ENCODE measurements at regions not wholly inside any gene's neighbourhood (a gene's known extent, or its start where the extent isn't known, plus 50 kb on each side); places are given as distances from the start of the nearest gene placed in this dataset.

- Mint-ChIP-seq H3K4me3 (ENCODE audit: unreplicated experiment) (no peak overlapping the region), H3K27me3 (ENCODE audit: unreplicated experiment) (peaks cover 86% of the 10 kb centered on the region), H3K36me3 (ENCODE audit: unreplicated experiment) (no peaks in the 10 kb centered on the region), H3K4me1 (ENCODE audit: unreplicated experiment) (no peaks in the 10 kb centered on the region), H3K9me3 (ENCODE audit: unreplicated experiment) (no peaks in the 10 kb centered on the region), H3K27ac (ENCODE audit: unreplicated experiment) (no peak overlapping the region)
- no peak for TF ChIP-seq CTCF (IDR thresholded peaks at IDR 0.05)
- no peak for DNase-seq (ENCODE audit: extremely low spot score, unreplicated experiment)
Measured at GRCh38 chr6:14380086-14380820, 262.7 kb downstream of the CD83 start.

- Mint-ChIP-seq H3K36me3 (ENCODE audit: unreplicated experiment) (no peaks in the 10 kb centered on the region), H3K27me3 (ENCODE audit: unreplicated experiment) (peaks cover 79% of the 10 kb centered on the region), H3K27ac (ENCODE audit: unreplicated experiment) (no peak overlapping the region), H3K4me3 (ENCODE audit: unreplicated experiment) (no peak overlapping the region), H3K9me3 (ENCODE audit: unreplicated experiment) (no peaks in the 10 kb centered on the region), H3K4me1 (ENCODE audit: unreplicated experiment) (no peaks in the 10 kb centered on the region)
- TF ChIP-seq CTCF (IDR thresholded peaks at IDR 0.05) = no peak
- DNase-seq (ENCODE audit: extremely low spot score, unreplicated experiment) = no peak
Measured at GRCh38 chr6:14380901-14381828, 263.6 kb downstream of the CD83 start.

GRCh38 chr6:14381829-14382677, 264.5 kb downstream of the CD83 start:
- H3K36me3 Mint-ChIP-seq (ENCODE audit: unreplicated experiment) = no peaks in the 10 kb centered on the region
- H3K27me3 Mint-ChIP-seq (ENCODE audit: unreplicated experiment) = peaks cover 81% of the 10 kb centered on the region
- no peaks in the 10 kb centered on the region for H3K4me1 Mint-ChIP-seq (ENCODE audit: unreplicated experiment)
- no peaks in the 10 kb centered on the region for H3K9me3 Mint-ChIP-seq (ENCODE audit: unreplicated experiment)
- DNase-seq (ENCODE audit: extremely low spot score, unreplicated experiment) = no peak
- H3K27ac Mint-ChIP-seq (ENCODE audit: unreplicated experiment) = no peak overlapping the region
- H3K4me3 Mint-ChIP-seq (ENCODE audit: unreplicated experiment) = no peak overlapping the region
- TF ChIP-seq CTCF (IDR thresholded peaks at IDR 0.05) = no peak

- DNase-seq (ENCODE audit: extremely low spot score, unreplicated experiment) = no peak
- H3K4me3 Mint-ChIP-seq (ENCODE audit: unreplicated experiment) = no peak overlapping the region
- H3K27ac Mint-ChIP-seq (ENCODE audit: unreplicated experiment) = no peak overlapping the region
- peaks cover 76% of the 10 kb centered on the region for H3K27me3 Mint-ChIP-seq (ENCODE audit: unreplicated experiment)
- no peaks in the 10 kb centered on the region for H3K4me1 Mint-ChIP-seq (ENCODE audit: unreplicated experiment)
- no peaks in the 10 kb centered on the region for H3K36me3 Mint-ChIP-seq (ENCODE audit: unreplicated experiment)
- no peak for TF ChIP-seq CTCF (IDR thresholded peaks at IDR 0.05)
- no peaks in the 10 kb centered on the region for H3K9me3 Mint-ChIP-seq (ENCODE audit: unreplicated experiment)
Measured at GRCh38 chr6:14382678-14383236, 265.2 kb downstream of the CD83 start.

Measured in osteocyte (in vitro differentiated cells).